ENCODE measurements at regions not wholly inside any gene's neighbourhood (a gene's known extent, or its start where the extent isn't known, plus 50 kb on each side); places are given as distances from the start of the nearest gene placed in this dataset.

DNA sequence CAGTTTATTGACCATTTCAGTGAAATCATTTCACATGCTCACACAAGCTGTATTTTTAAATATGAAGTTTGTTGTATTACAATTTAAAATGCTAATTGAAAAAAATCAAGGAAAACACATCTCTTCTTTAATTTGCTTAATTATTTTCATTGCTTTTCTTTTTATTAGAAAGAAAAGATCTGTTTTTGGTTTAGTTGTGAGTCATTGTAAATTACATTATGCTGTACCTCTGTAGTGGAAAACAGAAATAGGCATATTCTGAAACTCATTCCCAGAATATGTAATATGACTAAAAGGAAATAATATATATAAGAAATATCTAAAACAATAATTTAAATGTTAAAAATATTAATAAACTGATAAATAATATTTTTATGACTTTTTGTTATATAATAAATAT is 161.9 kb downstream of the HGF start:
- no peak overlapping the region for H3K23ac ChIP-seq (ENCODE audit: low read depth, low read length, poor library complexity)
- no peak overlapping the region for H3K4me2 ChIP-seq (ENCODE audit: insufficient read depth, low read length, poor library complexity, severe bottlenecking)
- H2AK5ac ChIP-seq (ENCODE audit: low read depth, low read length) = no peak overlapping the region
- no peak overlapping the region for H2BK15ac ChIP-seq (ENCODE audit: low read length)
- no peak overlapping the region for H3K9ac ChIP-seq (ENCODE audit: low read depth, low read length, poor library complexity)
- no peak overlapping the region for H2BK12ac ChIP-seq (ENCODE audit: low read length)
- no peaks in the 10 kb centered on the region for H3K4me1 ChIP-seq (ENCODE audit: control insufficient read depth in 2 of 2, insufficient read depth in 1 of 2, low read depth in 1 of 2, low read length in 2 of 2)
- H3K4ac ChIP-seq (ENCODE audit: low read length) = no peak overlapping the region
- no peak overlapping the region for H3K18ac ChIP-seq (ENCODE audit: low read length)
- H4K91ac ChIP-seq (ENCODE audit: low read depth, low read length, poor library complexity) = no peak overlapping the region
- no peak for DNase-seq (ENCODE audit: low spot score)
- no peak overlapping the region for H3K4me3 ChIP-seq (ENCODE audit: low read length in 2 of 2)
- no peak overlapping the region for H3K14ac ChIP-seq (ENCODE audit: low read length)
- H3K36me3 ChIP-seq (replicated peaks in 1 of 2; ENCODE audit: control insufficient read depth in 2 of 2, insufficient read depth in 2 of 2, low read length in 2 of 2) = no peaks in the 10 kb centered on the region
- H2BK120ac ChIP-seq (ENCODE audit: low read depth, low read length) = no peak overlapping the region
- no peaks in the 10 kb centered on the region for H3K79me1 ChIP-seq (ENCODE audit: low read depth, low read length)
- no peaks in the 10 kb centered on the region for H3K27me3 ChIP-seq (ENCODE audit: control insufficient read depth in 3 of 3, insufficient read depth in 3 of 3, low read depth in 1 of 3, low read length in 3 of 3)
- H2AFZ ChIP-seq (ENCODE audit: low read length) = no peak overlapping the region
- no peak overlapping the region for H2BK5ac ChIP-seq (ENCODE audit: low read length)
- H3K9me3 ChIP-seq (replicated peaks in 1 of 2; ENCODE audit: control insufficient read depth in 2 of 2, insufficient read depth in 1 of 2, low read depth in 1 of 2, low read length in 2 of 2) = no peaks in the 10 kb centered on the region
- H4K8ac ChIP-seq (ENCODE audit: low read depth, low read length) = no peak overlapping the region
- H3K27ac ChIP-seq (replicated peaks; ENCODE audit: low read length) = no peak overlapping the region

DNA sequence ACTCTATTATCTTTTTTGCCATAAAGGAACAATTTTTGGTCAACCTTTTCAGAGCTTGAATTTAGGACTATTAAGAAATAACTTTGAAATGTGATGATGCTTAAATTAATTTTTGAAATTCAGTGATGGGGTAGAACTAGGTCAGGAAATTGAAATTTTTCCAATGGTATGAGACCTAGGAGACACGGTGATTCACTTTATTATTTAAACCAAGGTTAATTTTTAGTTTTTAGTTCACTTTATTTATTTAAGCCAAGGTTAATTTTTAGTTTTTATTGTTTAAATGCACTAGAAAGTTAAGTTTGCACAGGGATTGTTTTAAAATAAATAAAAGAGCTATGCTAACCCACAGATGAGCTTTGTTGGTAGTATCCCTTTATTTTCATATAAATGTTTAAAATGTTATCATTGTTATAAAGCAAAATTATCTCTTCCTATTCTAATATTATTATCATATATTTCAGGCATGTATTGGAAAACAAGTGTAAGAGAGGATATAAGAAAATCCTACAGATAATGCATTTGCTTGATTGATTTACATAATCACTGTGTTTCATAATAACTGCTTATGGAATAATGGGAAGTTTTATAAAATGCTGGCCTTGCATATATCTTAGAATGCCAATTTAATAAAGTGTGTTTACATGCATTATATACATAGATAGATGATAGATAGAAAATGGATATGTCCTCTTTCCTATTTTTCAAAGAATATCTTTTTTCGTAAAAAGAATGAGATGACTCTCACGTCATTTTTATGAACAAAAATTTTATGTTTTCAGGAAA is 163.6 kb downstream of the HGF start:
- H3K18ac ChIP-seq (ENCODE audit: low read length) = no peak overlapping the region
- no peak overlapping the region for H2BK12ac ChIP-seq (ENCODE audit: low read length)
- H3K9ac ChIP-seq (ENCODE audit: low read depth, low read length, poor library complexity) = no peak overlapping the region
- no peak overlapping the region for H2BK15ac ChIP-seq (ENCODE audit: low read length)
- no peaks in the 10 kb centered on the region for H3K4me1 ChIP-seq (ENCODE audit: control insufficient read depth in 2 of 2, insufficient read depth in 1 of 2, low read depth in 1 of 2, low read length in 2 of 2)
- no peak overlapping the region for H3K4ac ChIP-seq (ENCODE audit: low read length)
- no peak overlapping the region for H2AFZ ChIP-seq (ENCODE audit: low read length)
- H3K23ac ChIP-seq (ENCODE audit: low read depth, low read length, poor library complexity) = no peak overlapping the region
- H4K8ac ChIP-seq (ENCODE audit: low read depth, low read length) = no peak overlapping the region
- H2BK5ac ChIP-seq (ENCODE audit: low read length) = no peak overlapping the region
- H2BK120ac ChIP-seq (ENCODE audit: low read depth, low read length) = no peak overlapping the region
- no peaks in the 10 kb centered on the region for H3K79me1 ChIP-seq (ENCODE audit: low read depth, low read length)
- no peak overlapping the region for H3K4me3 ChIP-seq (ENCODE audit: low read length in 2 of 2)
- H3K27ac ChIP-seq (replicated peaks; ENCODE audit: low read length) = no peak overlapping the region
- no peak for DNase-seq (ENCODE audit: low spot score)
- no peak overlapping the region for H2AK5ac ChIP-seq (ENCODE audit: low read depth, low read length)
- no peaks in the 10 kb centered on the region for H3K9me3 ChIP-seq (replicated peaks in 1 of 2; ENCODE audit: control insufficient read depth in 2 of 2, insufficient read depth in 1 of 2, low read depth in 1 of 2, low read length in 2 of 2)
- H3K14ac ChIP-seq (ENCODE audit: low read length) = no peak overlapping the region
- WGBS, 2 donors (ENCODE audit: extremely low coverage in 2 of 2, insufficient read length in 2 of 2, insufficient replicate concordance in 1 of 2) = no CpG with 5 or more reads among the region's 3 CpGs
- no peaks in the 10 kb centered on the region for H3K27me3 ChIP-seq (ENCODE audit: control insufficient read depth in 3 of 3, insufficient read depth in 3 of 3, low read depth in 1 of 3, low read length in 3 of 3)
- H3K4me2 ChIP-seq (ENCODE audit: insufficient read depth, low read length, poor library complexity, severe bottlenecking) = no peak overlapping the region
- H4K91ac ChIP-seq (ENCODE audit: low read depth, low read length, poor library complexity) = no peak overlapping the region
- no peaks in the 10 kb centered on the region for H3K36me3 ChIP-seq (replicated peaks in 1 of 2; ENCODE audit: control insufficient read depth in 2 of 2, insufficient read depth in 2 of 2, low read length in 2 of 2)

DNA sequence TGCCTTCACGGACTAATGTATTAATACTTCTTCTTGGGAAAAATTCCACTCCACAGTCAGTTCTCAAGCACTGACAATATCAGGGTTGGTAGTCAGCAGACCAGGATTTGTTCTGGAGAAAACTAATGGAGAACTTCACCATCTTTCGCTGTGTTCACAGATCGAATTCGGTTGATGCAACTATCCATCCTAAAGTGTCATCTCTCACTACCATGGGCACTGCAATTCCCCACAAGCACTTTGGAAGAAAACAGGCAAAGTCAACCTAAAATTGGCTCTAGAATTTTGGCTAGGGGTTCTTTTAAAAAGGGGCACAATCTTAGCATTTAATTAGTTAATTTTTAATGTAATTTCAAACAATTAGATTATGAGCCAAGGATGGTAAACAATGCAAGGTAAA is 164.4 kb downstream of the HGF start:
- H2BK12ac ChIP-seq (ENCODE audit: low read length) = no peak overlapping the region
- DNase-seq (ENCODE audit: low spot score) = no peak
- no CpG with 5 or more reads among the region's 4 CpGs for WGBS, 2 donors (ENCODE audit: extremely low coverage in 2 of 2, insufficient read length in 2 of 2, insufficient replicate concordance in 1 of 2)
- H4K91ac ChIP-seq (ENCODE audit: low read depth, low read length, poor library complexity) = no peak overlapping the region
- no peaks in the 10 kb centered on the region for H3K9me3 ChIP-seq (replicated peaks in 1 of 2; ENCODE audit: control insufficient read depth in 2 of 2, insufficient read depth in 1 of 2, low read depth in 1 of 2, low read length in 2 of 2)
- H2BK120ac ChIP-seq (ENCODE audit: low read depth, low read length) = no peak overlapping the region
- H3K23ac ChIP-seq (ENCODE audit: low read depth, low read length, poor library complexity) = no peak overlapping the region
- H3K4ac ChIP-seq (ENCODE audit: low read length) = no peak overlapping the region
- H3K36me3 ChIP-seq (replicated peaks in 1 of 2; ENCODE audit: control insufficient read depth in 2 of 2, insufficient read depth in 2 of 2, low read length in 2 of 2) = no peaks in the 10 kb centered on the region
- H3K9ac ChIP-seq (ENCODE audit: low read depth, low read length, poor library complexity) = no peak overlapping the region
- no peak overlapping the region for H2AFZ ChIP-seq (ENCODE audit: low read length)
- H3K79me1 ChIP-seq (ENCODE audit: low read depth, low read length) = no peaks in the 10 kb centered on the region
- H2BK5ac ChIP-seq (ENCODE audit: low read length) = no peak overlapping the region
- no peak overlapping the region for H4K8ac ChIP-seq (ENCODE audit: low read depth, low read length)
- no peaks in the 10 kb centered on the region for H3K4me1 ChIP-seq (ENCODE audit: control insufficient read depth in 2 of 2, insufficient read depth in 1 of 2, low read depth in 1 of 2, low read length in 2 of 2)
- H3K4me3 ChIP-seq (ENCODE audit: low read length in 2 of 2) = no peak overlapping the region
- H2AK5ac ChIP-seq (ENCODE audit: low read depth, low read length) = no peak overlapping the region
- H3K18ac ChIP-seq (ENCODE audit: low read length) = no peak overlapping the region
- H3K27me3 ChIP-seq (ENCODE audit: control insufficient read depth in 3 of 3, insufficient read depth in 3 of 3, low read depth in 1 of 3, low read length in 3 of 3) = no peaks in the 10 kb centered on the region
- no peak overlapping the region for H3K4me2 ChIP-seq (ENCODE audit: insufficient read depth, low read length, poor library complexity, severe bottlenecking)
- no peak overlapping the region for H3K14ac ChIP-seq (ENCODE audit: low read length)
- H2BK15ac ChIP-seq (ENCODE audit: low read length) = no peak overlapping the region
- H3K27ac ChIP-seq (replicated peaks; ENCODE audit: low read length) = no peak overlapping the region

DNA sequence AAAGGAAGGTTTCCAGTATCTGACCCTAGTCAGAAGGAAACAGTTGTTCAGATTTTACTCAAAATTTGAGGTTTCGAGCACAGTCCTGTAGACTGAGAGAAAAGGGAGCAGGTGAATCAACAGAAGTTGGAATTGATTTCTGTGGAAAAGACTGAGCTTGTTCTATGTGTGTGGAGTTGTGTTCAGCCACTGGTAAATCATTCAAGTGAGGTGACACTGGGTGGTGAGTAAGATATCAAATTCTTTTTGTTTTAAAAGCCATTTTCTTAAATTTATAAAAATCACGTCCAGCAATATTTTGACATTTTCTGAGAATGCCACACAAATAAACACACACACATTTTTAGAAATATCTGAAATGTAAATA is 165.1 kb downstream of the HGF start:
- Histone ChIP-seq H3K36me3 (replicated peaks in 1 of 2; ENCODE audit: control insufficient read depth in 2 of 2, insufficient read depth in 2 of 2, low read length in 2 of 2) (no peaks in the 10 kb centered on the region), H3K18ac (ENCODE audit: low read length) (no peak overlapping the region), H3K9me3 (replicated peaks in 1 of 2; ENCODE audit: control insufficient read depth in 2 of 2, insufficient read depth in 1 of 2, low read depth in 1 of 2, low read length in 2 of 2) (no peaks in the 10 kb centered on the region), H2AFZ (ENCODE audit: low read length) (peak overlapping the region; percentile 60), H2BK5ac (ENCODE audit: low read length) (no peak overlapping the region), H3K4me1 (ENCODE audit: control insufficient read depth in 2 of 2, insufficient read depth in 1 of 2, low read depth in 1 of 2, low read length in 2 of 2) (no peaks in the 10 kb centered on the region), H2BK120ac (ENCODE audit: low read depth, low read length) (no peak overlapping the region), H4K91ac (ENCODE audit: low read depth, low read length, poor library complexity) (no peak overlapping the region), H3K9ac (ENCODE audit: low read depth, low read length, poor library complexity) (no peak overlapping the region), H3K27me3 (ENCODE audit: control insufficient read depth in 3 of 3, insufficient read depth in 3 of 3, low read depth in 1 of 3, low read length in 3 of 3) (no peaks in the 10 kb centered on the region), H3K23ac (ENCODE audit: low read depth, low read length, poor library complexity) (no peak overlapping the region), H3K27ac (replicated peaks; ENCODE audit: low read length) (no peak overlapping the region), H3K79me1 (ENCODE audit: low read depth, low read length) (no peaks in the 10 kb centered on the region), H2BK12ac (ENCODE audit: low read length) (no peak overlapping the region), H2AK5ac (ENCODE audit: low read depth, low read length) (no peak overlapping the region), H3K4me2 (ENCODE audit: insufficient read depth, low read length, poor library complexity, severe bottlenecking) (no peak overlapping the region), H2BK15ac (ENCODE audit: low read length) (no peak overlapping the region), H4K8ac (ENCODE audit: low read depth, low read length) (no peak overlapping the region), H3K4me3 (ENCODE audit: low read length in 2 of 2) (no peak overlapping the region), H3K14ac (ENCODE audit: low read length) (no peak overlapping the region), H3K4ac (ENCODE audit: low read length) (no peak overlapping the region)
- DNase-seq (ENCODE audit: low spot score) = no peak
- WGBS, 2 donors (ENCODE audit: extremely low coverage in 2 of 2, insufficient read length in 2 of 2, insufficient replicate concordance in 1 of 2) = no CpG with 5 or more reads among the region's 2 CpGs

Measured in neuronal stem cell (in vitro differentiated cells).